H7 (cell line): ENCODE measurements at regions not wholly inside any gene's neighbourhood (a gene's known extent, or its start where the extent isn't known, plus 50 kb on each side); places are given as distances from the start of the nearest gene placed in this dataset.
"Not testable (repeated sequence)": the region's sequence is repeated elsewhere in the genome, so short reads cannot be mapped to it uniquely, and the experiment has no call there.

Experiments used
- DNase-seq: peaks from one replicate; pipeline ENCODE4 v3.0.0; 2012
- H3K27me3 ChIP-seq: 2 replicates; pipeline ENCODE4 v1.6.0; 2011; ENCODE audit warnings: mild to moderate bottlenecking, low read length; ENCODE audit not compliant: control insufficient read depth, insufficient read depth
- H3K36me3 ChIP-seq: replicated peaks from 2 replicates; pipeline ENCODE4 v1.5.1; 2011; ENCODE audit warnings: low read length; ENCODE audit not compliant: control insufficient read depth, insufficient read depth
- H3K4me3 ChIP-seq: 2 replicates; pipeline ENCODE4 v1.5.1; 2011; ENCODE audit warnings: low read depth, mild to moderate bottlenecking, control low read depth, low read length, moderate library complexity; ENCODE audit not compliant: insufficient read depth

DNA sequence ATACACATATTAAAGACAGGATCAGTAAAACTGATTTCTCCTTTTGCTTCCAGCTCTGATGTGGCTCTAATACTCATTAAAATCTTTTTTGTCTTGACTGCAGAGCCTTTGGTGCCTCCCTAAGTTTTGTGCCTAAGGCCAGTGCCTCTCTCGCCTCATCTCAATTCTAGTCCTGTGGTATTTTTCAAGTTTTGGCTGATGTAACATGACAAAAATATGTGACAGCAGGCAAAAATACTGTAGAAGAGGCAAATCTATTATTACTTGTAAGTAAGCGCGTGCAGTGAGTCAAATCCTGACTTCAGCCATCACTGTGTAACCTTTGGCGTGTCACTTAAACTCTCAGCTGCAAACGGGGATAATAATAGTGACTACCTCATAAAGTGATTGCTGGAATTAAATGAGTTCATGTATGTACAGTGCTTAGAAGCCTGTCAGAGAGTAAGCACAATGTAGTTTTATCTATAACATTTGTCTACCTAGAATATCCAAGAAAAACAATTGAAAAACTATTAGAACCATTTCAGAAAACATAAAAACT, 74.0 kb downstream of the MAB21L3 start:
- H3K36me3 ChIP-seq: no peaks in the 10 kb centered on the region
- no peak for DNase-seq
- no peaks in the 10 kb centered on the region; the same call in 1 of the 2 replicates for H3K27me3 ChIP-seq
- H3K4me3 ChIP-seq: no peak overlapping the region

DNA sequence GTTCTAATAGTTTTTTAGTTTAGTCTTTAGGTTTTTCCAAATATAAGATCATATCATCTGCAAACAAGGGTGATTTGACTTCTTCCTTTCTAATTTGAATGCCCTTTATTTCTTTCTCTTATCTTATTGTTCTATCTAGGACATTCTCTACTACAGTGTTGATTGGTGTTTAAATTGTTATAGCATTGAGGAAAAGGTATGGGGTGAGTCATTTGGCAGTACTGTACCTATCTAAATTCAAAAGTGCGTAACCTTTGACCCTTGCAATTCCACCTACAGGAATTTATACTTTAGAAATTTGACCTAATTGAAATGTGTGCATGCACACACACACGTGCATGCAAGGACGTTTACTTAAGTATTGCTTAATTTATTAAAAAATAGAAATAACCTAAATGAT, 78.3 kb downstream of the MAB21L3 start:
- no peak for DNase-seq
- H3K4me3 ChIP-seq: no peak overlapping the region
- no peaks in the 10 kb centered on the region for H3K36me3 ChIP-seq
- no peaks in the 10 kb centered on the region; the same call in 1 of the 2 replicates for H3K27me3 ChIP-seq

DNA sequence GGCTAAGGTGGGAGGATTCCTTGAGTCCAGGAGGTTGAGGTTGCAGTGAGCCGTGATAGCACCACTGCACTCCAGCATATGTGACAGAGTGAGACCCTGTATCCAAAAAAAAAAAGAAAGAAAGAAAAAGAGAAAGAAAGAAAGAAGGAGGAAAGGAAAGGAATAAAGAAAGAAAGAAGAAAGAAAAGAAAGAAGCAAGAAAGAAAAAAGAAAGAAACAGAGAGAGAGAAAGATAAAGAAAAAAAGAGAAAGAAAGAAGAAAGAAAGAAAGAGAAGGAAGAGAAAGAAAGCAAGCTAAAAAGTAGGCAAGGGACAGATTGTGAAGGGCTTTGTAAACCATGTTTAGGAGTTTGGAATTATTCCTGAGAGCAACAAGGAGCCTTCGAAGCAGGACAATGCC, 80.1 kb downstream of the MAB21L3 start:
- Histone ChIP-seq H3K4me3 (no peak overlapping the region), H3K27me3 (no peaks in the 10 kb centered on the region; the same call in 1 of the 2 replicates), H3K36me3 (no peaks in the 10 kb centered on the region)
- DNase-seq: no peak

DNA sequence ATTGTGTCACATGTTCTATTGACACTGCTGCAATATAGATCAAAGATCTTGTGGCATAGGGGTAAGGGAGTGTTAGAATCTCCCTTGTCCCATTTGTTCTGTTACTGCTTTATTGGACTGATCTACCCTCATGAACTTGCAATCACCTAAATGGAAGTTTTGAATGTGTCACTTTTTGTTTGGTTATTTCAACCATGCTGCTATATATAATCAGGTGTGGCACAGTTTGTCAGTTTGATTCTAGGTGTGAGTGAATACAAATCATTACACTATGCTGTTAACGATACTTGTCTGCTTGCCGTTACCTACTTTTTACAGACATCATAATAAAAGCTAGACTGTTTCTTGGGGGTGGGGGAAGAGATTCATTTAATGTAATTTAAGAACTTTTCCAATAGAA, 82.6 kb downstream of the MAB21L3 start:
- DNase-seq: no peak
- no peaks in the 10 kb centered on the region; the same call in 1 of the 2 replicates for H3K27me3 ChIP-seq
- no peaks in the 10 kb centered on the region for H3K36me3 ChIP-seq
- H3K4me3 ChIP-seq: no peak overlapping the region

DNA sequence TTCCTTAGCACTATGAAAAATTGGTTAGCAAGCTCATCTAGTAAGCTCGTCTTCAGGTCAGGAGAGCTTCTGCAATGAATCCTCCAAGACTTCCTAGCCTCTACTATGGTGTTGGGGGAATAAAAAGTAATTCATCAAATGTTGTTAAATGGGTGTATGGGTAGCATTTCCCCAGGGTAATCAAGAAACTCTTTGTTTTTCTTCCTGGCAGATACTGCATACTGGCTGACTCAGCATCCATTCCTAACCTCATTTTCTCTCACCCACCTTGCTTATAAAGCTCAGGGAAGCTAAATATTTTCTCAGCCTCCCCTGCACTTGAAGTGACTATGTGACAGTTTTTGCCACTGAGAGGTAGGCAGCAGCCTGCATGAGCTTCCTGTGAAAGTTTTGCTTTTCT, 83.4 kb downstream of the MAB21L3 start:
- no peak overlapping the region for H3K4me3 ChIP-seq
- H3K27me3 ChIP-seq: no peaks in the 10 kb centered on the region; the same call in 1 of the 2 replicates
- no peak for DNase-seq
- no peaks in the 10 kb centered on the region for H3K36me3 ChIP-seq

DNA sequence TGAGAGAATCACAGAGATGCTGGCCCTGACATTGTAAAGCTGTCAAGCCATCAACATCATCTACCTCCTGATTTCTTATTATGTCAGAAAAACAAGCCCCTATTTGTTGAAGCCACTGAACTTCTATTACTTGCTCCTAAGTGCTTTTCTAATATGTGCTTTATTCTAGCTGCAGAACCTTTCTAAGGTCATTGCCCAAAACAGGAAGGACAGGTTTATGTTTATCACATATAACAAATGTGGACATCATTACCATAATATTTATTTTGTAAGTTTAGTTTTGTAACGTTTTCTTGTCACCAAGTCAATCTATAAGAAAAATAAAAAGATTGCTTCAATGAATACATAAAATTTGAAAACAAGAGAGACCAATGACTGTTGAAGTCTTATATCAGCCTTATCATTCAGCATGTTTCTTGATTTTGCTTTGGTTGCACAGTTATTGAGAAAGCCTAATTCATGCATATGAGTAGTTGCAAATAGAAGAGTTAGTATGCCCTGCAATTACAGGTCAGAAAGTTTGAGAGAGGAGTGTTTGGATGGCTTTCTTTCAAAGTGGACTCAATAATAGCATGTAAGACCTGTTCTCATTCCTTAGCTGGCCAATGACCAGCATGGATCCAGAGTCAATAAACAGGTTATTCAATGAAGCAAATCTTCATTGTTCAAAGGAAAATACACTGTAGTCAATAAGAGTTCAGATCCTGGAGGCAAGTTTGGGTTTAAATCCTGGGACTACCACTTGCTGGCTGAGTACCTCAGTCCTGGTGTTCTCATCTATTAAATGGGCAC, 84.1 kb downstream of the MAB21L3 start:
- Histone ChIP-seq H3K36me3 (no peaks in the 10 kb centered on the region), H3K27me3 (no peaks in the 10 kb centered on the region; the same call in 1 of the 2 replicates), H3K4me3 (no peak overlapping the region)
- no peak for DNase-seq

DNA sequence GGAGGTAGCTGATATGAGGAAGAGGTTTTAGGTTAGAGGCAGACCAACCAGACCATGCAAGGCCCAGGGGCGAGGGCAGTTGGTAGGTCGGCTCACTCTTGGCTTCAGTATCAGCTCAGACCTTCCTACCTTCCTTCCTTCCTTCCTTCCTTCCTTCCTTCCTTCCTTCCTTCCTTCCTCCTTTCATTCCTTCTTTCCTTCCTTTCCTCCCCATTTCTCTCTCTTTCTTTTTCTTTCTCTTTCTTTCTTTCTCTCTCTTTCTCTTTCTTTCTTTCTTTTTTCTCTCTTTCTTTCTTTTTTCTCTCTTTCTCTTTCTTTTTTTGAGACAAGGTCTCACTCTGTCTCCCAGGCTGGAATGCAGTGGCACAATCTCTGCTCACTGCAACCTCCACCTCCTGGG, 89.1 kb downstream of the MAB21L3 start:
- not testable (repeated sequence) for H3K27me3 ChIP-seq, H3K4me3 ChIP-seq, H3K36me3 ChIP-seq, DNase-seq

DNA sequence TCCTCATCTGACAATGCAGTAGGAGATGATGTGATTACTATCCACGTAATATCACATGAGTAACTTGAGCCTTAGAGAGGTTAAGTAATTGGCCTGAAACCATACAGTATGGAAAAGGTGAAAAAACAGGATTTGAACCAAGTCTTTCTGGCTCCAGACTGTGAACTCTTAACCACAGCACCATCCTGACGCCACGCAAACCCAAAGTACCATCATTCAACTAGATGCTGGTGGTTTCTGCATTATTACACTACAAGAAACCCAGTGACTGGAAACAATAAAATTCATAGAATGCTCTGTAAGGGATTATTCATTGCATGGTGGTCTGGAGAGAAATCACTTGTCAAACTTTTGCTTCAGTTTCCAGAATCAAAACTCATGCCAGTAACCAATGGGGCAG, 90.7 kb downstream of the MAB21L3 start:
- no peak for DNase-seq
- H3K36me3 ChIP-seq: no peaks in the 10 kb centered on the region

DNA sequence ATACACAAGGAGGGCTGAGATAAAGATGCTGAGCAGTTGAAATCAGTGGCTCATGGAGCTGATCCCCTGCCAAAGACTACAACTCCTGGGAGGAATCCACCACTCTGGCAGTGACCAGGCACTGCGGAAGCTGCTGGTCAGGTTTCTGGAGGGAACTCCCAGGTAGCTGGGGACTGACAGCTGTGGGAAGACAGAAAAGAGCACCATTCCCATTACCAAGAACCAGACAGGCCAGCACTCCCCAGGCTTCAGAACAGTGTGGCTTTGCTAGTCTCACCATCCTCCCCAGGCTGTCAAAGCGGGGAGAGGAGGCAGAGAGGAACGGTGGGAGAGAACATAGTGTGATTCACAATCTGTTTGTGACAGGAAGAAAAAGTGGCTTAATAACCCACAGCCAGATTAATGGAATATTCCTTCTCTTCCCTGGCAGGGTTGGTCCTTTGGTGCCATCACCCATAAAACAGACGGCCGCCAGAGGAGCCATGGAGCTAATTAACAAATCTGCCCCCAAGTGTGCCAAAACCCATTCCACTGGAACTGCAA, 92.1 kb downstream of the MAB21L3 start:
- H3K36me3 ChIP-seq: no peaks in the 10 kb centered on the region
- no peaks in the 10 kb centered on the region; the same call in 1 of the 2 replicates for H3K27me3 ChIP-seq
- DNase-seq: no peak

More for the DNA sequence above, 90.7 kb downstream of the MAB21L3 start:
- no peak overlapping the region for H3K4me3 ChIP-seq
- H3K27me3 ChIP-seq: no peaks in the 10 kb centered on the region; the same call in 1 of the 2 replicates

DNA sequence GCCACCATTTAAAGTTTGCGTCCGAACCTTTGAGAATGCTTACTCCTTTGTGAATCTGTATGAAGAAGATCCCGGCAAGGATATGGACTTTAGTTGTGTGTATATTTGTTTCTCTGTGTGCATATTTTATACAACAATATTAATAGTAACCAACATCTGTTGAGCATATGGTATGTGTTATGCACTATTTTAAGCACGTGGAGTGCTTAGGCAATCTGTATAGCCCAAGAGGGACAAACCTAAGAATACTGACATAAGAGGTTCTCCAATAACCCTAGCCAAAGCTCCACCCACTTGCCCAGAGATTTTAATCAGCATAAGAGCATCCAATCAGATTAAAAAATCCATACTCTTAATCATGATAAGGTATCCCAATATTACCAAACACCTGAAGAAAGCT, 92.7 kb downstream of the MAB21L3 start:
- DNase-seq: no peak
- H3K27me3 ChIP-seq: no peaks in the 10 kb centered on the region; the same call in 1 of the 2 replicates
- H3K4me3 ChIP-seq: no peak overlapping the region
- no peaks in the 10 kb centered on the region for H3K36me3 ChIP-seq

More for the DNA sequence above, 92.1 kb downstream of the MAB21L3 start:
- H3K4me3 ChIP-seq: no peak overlapping the region

DNA sequence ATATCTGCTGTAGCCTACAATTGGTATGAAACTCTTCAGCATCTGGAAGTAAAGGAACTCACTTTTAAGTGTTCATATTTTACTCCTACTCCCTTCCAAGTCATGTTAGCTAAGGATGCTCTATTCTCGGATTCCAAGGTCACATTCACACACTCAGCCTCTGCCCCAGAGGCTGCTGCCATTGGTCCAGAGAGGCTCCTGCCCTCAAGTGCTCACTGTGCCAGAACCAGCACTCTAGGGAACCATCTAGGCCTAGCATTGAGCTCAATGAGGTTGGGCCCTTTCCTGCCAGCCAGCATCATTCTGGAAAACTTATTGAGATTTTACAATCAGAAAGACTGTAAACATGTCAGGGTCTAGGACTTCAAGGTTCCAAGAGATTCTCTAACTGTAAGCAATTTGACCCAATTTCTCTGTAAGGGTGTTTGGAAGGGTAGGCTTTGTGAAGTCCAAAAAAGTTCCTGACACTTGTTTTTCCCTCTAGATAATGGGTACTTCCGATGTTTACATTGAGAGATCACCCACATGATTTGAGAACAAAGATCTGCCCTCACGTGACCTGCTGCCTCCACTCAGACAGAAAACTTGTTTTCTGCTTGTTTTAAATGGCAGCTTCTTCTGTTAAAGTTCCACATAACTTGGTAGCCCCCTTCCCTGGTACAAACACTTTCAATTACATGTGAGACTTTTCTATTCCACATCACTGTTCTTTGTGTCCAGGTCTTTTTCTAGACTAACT, 94.9 kb downstream of the MAB21L3 start:
- no peak for DNase-seq
- no peak overlapping the region for H3K4me3 ChIP-seq
- no peaks in the 10 kb centered on the region for H3K36me3 ChIP-seq
- no peaks in the 10 kb centered on the region; the same call in 1 of the 2 replicates for H3K27me3 ChIP-seq

DNA sequence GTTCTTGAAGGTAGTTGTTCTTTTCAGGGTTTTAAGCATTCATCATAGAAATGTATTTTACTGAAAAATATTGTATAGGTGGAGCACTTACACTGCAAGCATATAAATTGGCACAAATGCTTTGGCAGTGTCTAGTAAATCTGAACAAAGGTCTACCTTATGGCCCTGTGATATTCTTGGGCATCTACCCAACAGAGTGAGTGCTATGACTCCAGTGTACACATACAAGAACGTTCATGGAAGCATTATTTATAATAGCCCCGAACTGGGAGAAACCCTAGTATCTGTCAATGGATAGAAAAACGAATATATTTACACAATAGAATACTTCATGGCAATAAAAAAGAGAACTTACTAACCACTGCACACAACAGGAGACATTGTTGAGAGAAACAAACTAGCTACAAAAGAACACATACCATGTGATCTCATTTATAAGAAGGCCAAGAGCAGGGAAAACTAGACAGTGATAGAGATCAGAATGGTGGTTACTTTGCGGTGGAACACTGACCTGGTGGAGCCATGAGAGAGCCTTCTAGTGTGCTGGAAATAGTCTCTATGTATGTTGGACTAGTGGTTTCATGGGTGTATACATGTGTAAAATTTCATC, 96.0 kb downstream of the MAB21L3 start:
- no peak overlapping the region for H3K4me3 ChIP-seq
- H3K27me3 ChIP-seq: no peaks in the 10 kb centered on the region; the same call in 1 of the 2 replicates
- no peak for DNase-seq
- no peaks in the 10 kb centered on the region for H3K36me3 ChIP-seq

DNA sequence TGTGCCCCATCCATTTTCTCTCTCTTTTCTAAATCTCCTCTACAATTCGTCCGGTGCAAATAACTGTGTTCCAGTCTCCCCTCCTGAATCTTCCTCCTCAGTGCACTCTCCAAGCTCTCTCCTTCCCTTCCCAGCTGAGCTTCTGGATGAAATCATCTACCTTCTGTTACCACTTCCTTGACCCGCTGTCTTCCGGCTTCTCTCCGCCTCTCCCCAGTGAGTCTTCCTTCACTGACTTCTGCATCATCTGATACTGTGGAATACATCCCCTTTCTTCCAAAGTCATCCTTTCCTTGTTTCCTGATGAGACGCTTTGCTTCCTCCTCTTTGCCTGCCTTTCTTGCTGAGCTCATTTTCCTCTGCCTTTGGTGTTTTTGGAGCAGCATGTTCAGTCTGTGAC, 96.9 kb downstream of the MAB21L3 start:
- DNase-seq: no peak
- Histone ChIP-seq H3K36me3 (no peaks in the 10 kb centered on the region), H3K27me3 (no peaks in the 10 kb centered on the region; the same call in 1 of the 2 replicates), H3K4me3 (no peak overlapping the region)

DNA sequence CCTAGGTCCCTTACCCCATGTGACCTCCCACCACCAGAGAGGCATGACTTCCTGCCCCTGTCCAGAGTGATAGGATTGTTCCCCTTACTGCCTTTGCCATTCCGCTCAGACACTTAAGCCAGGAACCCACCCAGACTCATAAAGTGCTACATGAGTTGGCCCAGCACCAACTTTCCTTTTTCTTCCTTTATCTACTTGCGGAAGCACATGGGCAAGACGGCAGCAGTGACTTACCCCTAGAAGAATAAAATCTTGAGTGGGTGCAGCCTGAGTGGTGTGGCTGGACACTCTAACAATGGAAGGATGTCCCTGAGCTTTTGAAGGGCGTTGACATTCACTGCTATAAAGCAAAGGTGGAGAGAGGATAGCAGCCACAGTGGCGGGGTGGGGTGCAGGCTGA, 100.1 kb downstream of the MAB21L3 start:
- no peak overlapping the region for H3K4me3 ChIP-seq
- no peak for DNase-seq
- H3K36me3 ChIP-seq: no peaks in the 10 kb centered on the region
- H3K27me3 ChIP-seq: no peaks in the 10 kb centered on the region; the same call in 1 of the 2 replicates
